ENCODE measurements at regions not wholly inside any gene's neighbourhood (a gene's known extent, or its start where the extent isn't known, plus 50 kb on each side); places are given as distances from the start of the nearest gene placed in this dataset.
"Not testable (repeated sequence)": the region's sequence is repeated elsewhere in the genome, so short reads cannot be mapped to it uniquely, and the experiment has no call there.

- no peak for DNase-seq
These were observed 95.0 kb upstream of the TBX5 start for GRCh38 chr12:114500775-114501473.

DNA sequence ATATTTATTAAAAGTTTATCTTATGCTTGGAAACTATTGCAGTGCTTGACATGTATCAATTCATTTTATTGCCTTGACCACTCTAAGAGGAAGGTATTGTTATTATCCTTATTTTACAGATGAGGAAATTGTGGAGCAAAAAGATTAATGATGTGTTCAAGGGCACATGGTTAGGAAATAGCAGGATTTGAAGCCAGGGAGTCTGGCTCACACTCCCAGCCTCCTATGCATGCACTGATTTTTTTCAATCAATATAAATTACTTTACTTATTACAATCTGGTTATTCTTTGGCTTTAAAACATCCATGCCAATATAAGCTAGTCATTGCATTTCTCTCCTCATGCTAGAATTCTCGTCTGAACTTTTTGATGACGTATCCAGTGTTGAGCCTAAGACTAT lies 94.2 kb upstream of the TBX5 start:
- no peak for DNase-seq

DNA sequence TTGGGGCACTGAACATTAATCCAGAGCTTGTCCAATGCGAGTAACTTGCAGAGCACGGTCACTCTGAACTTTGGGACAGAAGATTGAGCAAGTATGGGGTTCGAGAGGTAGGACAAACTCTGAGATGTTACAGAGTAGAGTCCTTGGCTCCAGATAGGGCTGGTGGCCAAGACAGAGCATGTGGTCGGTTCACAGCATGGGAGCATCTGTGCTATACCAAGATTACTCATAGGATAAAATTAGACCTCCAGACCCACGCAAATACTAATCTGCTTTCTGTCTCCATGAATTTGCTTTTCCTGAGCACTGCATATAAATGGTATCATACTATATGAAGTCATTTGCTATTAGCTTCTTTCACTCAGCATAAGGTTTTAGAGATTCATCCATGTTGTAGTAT lies 93.4 kb upstream of the TBX5 start:
- no peak for DNase-seq

DNA sequence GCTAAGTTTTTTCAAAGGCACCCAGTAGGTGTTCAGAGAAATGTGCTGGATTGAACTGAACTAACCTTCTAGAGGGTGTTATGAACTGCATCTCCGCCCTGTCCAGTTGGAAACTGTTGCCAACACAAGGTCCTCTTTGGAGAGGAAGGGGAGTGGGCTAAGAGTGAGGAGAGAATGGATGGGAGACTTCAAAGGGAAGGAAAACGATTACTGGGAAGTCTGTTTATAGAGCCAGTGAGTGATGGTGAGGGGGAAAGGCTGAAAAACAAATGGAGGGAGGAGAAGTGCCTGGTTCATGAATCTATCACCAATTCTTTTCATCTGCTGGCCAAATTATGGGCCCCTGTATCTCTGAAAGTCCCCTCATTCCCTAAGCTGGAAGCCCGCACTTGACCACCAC lies 86.0 kb upstream of the TBX5 start:
- DNase-seq: no peak

GRCh38 chr12:114484822-114485459 lies 79.0 kb upstream of the TBX5 start:
- DNase-seq: not testable (repeated sequence)

GRCh38 chr12:114483996-114484395 lies 78.1 kb upstream of the TBX5 start:
- no peak for DNase-seq

- no peak for DNase-seq
These were observed 75.2 kb upstream of the TBX5 start for GRCh38 chr12:114481200-114481535.

DNA sequence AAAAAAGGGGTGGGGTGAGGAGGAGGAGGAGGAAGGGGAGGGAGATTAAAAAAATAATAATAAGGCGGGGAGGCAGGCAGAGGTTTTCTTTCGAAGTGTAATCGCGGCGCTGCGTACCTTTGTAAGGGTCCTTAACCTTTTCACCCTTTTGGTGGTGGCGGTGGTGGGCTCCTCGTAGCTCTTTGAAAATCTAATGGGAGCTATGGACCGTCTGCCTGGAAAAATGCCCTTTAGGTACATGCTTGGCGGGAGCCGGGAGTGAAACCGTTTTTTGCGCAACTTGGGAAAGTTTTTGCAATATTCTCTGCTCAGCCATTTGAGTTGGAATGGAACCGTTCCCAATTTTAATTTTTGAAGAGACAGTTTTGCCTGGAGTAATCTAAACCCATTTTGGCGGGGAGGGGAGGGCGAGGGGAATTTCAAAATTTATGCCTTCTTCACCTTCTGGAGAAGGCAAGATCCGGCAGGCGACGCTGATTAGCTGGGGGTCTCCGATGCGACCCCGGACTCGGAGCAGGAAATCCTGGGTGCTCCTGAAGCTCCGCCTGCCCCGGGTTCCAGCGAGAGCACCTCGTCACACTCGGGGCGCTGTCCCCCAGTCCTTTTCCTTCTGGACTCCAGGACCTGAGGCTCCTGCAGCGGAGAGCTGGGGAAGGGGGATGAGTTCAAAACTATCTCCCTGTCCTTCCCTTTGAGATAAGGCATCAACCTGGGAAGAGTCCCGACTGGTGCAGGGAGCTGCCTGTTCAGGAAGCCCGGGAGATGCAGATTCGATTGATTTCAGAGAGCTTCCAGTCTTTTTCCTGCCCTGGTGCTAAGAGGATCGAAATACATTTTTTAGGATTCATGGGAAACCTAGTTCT lies 74.6 kb upstream of the TBX5 start:
- DNase-seq: no peak

- DNase-seq: no peak
These were observed 73.9 kb upstream of the TBX5 start for GRCh38 chr12:114479831-114480230.

GRCh38 chr12:114478865-114479264 lies 72.9 kb upstream of the TBX5 start:
- no peak for DNase-seq

GRCh38 chr12:114477989-114478395 lies 72.0 kb upstream of the TBX5 start:
- DNase-seq: no peak

GRCh38 chr12:114476159-114476558 lies 70.2 kb upstream of the TBX5 start:
- no peak for DNase-seq

DNA sequence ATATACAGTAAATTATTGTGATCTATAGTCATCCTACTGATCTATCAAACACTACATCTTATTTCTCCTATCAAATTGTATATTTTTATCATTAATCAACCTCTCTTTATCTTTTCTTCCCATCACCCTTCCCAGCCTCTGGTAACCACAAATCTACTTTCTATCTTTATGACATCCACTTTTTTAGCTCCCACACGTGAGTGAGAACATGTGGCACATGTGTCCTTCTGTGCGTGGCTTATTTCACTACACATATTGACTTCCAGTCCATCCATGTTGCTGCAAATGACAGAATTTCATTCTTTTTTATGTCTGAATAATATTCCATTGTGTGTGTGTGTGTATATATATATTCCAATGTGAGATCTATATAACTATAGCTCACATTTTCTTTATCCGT lies 67.8 kb upstream of the TBX5 start:
- DNase-seq: no peak

- no peak for DNase-seq
These were observed 67.1 kb upstream of the TBX5 start for GRCh38 chr12:114473018-114473417.

DNA sequence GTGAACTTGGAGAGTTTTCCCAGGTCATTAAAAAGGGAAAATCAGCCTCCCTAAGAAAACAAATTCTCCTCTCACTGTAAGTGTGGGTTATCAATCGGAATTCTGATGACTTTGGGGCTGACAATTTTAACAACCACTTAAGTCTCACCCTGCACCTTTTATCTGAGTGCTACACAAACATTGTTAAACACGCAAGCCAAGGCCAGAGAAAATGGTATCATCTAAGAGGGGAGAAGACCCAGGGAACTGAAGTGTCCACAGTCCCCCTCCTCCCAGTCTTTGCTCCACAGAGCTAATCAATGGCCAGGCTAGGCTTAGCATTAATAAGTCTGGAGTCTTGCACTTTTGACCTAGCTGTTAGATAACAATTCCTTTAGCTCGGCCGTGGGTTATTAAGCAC lies 51.7 kb upstream of the TBX5 start:
- no peak for DNase-seq

Data from femur (tissue), 1 donor.